GM19035 (cell line): ENCODE measurements at regions not wholly inside any gene's neighbourhood (a gene's known extent, or its start where the extent isn't known, plus 50 kb on each side); places are given as distances from the start of the nearest gene placed in this dataset.
"Not testable (repeated sequence)": the region's sequence is repeated elsewhere in the genome, so short reads cannot be mapped to it uniquely, and the experiment has no call there.

Experiments used
- ATAC-seq: cut with Tn5 transposase; IDR thresholded peaks from one replicate; pipeline ENCODE4 v1.9.1; 2021; ENCODE audit not compliant: unreplicated experiment

GRCh38 chr5:104606258-104606829, 1043.8 kb upstream of the NUDT12 start:
- no peak for ATAC-seq

GRCh38 chr5:104599726-104600125, 1037.1 kb upstream of the NUDT12 start:
- ATAC-seq, result no peak

- no peak for ATAC-seq
These were observed 1035.7 kb upstream of the NUDT12 start for GRCh38 chr5:104598285-104598684.

GRCh38 chr5:104594850-104595249, 1032.3 kb upstream of the NUDT12 start:
- ATAC-seq, result no peak

GRCh38 chr5:104576677-104577076, 1014.1 kb upstream of the NUDT12 start:
- ATAC-seq, result no peak

- no peak for ATAC-seq
These were observed 1011.5 kb upstream of the NUDT12 start for GRCh38 chr5:104573949-104574709.

- no peak for ATAC-seq
These were observed 1007.0 kb upstream of the NUDT12 start for GRCh38 chr5:104569621-104570020.

GRCh38 chr5:104564530-104564929, 1001.9 kb upstream of the NUDT12 start:
- ATAC-seq, result no peak

GRCh38 chr5:104556957-104557356, 994.4 kb upstream of the NUDT12 start:
- ATAC-seq, result no peak

- no peak for ATAC-seq
These were observed 989.0 kb upstream of the NUDT12 start for GRCh38 chr5:104551628-104552027.

GRCh38 chr5:104546871-104547270, 984.3 kb upstream of the NUDT12 start:
- ATAC-seq, result not testable (repeated sequence)

GRCh38 chr5:104541141-104541785, 978.7 kb upstream of the NUDT12 start:
- ATAC-seq, result no peak

GRCh38 chr5:104540448-104540847, 977.9 kb upstream of the NUDT12 start:
- ATAC-seq, result no peak

- no peak for ATAC-seq
These were observed 977.2 kb upstream of the NUDT12 start for GRCh38 chr5:104539618-104540350.

- ATAC-seq, result no peak
These were observed 976.1 kb upstream of the NUDT12 start for GRCh38 chr5:104538734-104539133.

GRCh38 chr5:104533498-104533897, 970.9 kb upstream of the NUDT12 start:
- ATAC-seq, result no peak

- ATAC-seq, result no peak
These were observed 964.3 kb upstream of the NUDT12 start for GRCh38 chr5:104526866-104527265.

GRCh38 chr5:104513640-104514072, 951.1 kb upstream of the NUDT12 start:
- no peak for ATAC-seq

GRCh38 chr5:104513121-104513602, 950.6 kb upstream of the NUDT12 start:
- ATAC-seq, result no peak

- no peak for ATAC-seq
These were observed 949.7 kb upstream of the NUDT12 start for GRCh38 chr5:104512063-104512825.

GRCh38 chr5:104498281-104498680, 935.7 kb upstream of the NUDT12 start:
- ATAC-seq, result no peak
